HG03103 (cell line): ENCODE measurements at regions not wholly inside any gene's neighbourhood (a gene's known extent, or its start where the extent isn't known, plus 50 kb on each side); places are given as distances from the start of the nearest gene placed in this dataset.
A peak's percentile ranks its signal among the peaks of the same experiment; 100 is the strongest.
"Not testable (repeated sequence)": the region's sequence is repeated elsewhere in the genome, so short reads cannot be mapped to it uniquely, and the experiment has no call there.

Experiments
- ATAC-seq: cut with Tn5 transposase; IDR thresholded peaks from one replicate; pipeline ENCODE4 v1.9.1; 2021; ENCODE audit warnings: low read depth; ENCODE audit not compliant: unreplicated experiment

DNA sequence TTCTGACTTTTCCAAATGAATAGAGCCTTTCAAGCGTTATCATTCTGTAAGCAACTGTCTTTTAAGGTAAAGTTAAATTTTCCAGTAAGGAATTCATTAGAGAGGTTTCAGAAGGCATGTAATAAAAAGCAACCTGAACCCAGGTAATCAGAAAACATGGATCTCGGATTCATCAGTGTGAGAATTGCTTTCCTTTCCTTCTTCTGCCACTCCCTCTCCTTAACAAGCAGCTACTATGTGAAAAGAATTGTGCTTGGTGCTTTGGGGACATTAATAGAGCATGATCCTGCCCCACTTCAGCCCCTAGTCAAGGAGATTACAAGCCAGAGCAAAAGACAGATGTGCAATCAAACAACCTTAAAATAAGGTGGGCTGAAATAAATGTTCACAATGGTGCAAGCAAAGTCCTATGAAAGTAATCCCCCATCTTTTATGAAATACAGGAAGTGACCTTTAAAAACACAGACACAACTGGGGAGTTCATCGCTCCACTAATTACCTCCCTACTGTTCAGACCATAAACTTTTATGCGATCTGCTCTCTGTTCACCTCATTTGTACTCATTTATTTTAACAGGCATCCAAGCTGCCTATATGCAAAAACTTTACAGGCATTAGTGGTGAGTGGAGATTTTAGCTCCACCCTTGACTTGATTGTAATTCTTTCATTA, 122.9 kb upstream of the RASGEF1B start:
- ATAC-seq = no peak

DNA sequence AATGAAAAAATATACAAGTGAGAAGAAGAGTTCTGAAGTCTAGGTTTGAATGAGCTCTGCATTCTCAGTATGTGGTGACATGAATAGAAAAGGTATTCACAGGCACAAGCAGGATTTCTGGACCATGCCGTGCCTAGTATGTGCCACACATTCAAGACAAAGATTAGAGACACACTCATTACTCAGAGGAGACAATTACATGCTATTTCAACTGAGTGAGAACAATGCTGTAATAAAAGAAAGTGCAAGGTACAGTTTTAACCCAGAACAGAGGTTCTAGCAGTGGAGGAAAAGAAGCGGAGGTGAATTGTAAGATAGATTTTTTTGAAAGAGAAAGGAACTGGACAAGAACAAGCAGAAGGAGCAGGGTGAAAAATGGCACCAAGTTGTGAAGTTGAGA, 121.0 kb upstream of the RASGEF1B start:
- ATAC-seq = no peak

DNA sequence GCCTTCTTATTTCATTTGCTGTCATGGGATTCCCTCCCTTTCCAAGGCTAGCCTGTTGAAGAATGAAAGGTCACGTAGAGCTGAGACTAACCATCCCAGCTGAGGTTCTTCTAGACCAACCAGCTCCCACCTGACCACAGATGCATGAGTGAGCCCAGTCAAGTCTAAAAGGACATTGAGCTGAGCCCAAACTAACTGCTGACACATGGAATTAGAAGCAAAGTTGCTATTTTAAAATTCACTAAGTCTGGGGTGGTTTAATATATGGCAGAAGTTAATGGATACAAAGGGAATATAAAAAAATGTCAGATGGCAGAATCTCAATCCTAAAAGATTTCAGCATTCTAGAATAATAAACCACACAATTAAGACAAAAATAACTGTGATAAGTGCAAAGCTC, 118.9 kb upstream of the RASGEF1B start:
- no peak for ATAC-seq

DNA sequence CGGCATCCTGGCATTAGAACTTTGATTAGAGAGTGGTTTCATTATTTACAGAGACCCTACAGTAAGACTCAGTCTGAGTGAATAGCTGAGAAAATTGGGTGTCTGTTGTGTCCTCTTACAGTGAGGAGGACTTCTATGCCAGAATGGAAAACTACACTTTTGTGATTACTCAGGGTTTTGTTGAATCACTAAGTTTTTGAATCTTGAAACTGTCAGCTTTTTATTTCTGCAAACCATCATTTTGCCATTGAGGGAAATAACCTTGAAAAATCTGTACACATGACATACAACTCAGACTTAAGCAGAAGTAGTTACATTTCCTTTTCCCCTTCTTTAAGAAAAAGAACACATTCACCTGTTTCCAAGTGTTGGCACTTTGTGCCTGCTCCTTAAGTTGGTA, 117.6 kb upstream of the RASGEF1B start:
- no peak for ATAC-seq

DNA sequence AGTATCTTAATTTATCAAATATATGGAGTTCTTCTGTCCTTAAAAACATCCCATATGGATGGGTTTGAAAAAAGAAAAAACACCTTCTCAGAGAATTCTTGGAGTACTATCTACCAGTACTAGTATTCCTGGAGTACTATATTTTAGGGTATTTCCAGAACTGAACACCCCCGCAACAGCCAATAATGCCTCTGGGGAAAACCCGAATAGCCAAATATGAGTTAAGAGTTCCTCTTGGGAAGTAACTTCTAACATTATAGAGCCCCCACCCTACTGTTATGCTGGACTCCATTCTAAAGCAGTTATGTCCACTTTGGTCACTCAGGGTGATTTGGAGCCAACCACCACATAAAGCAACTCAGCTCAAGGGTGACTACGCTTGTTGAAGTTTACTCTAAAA, 115.0 kb upstream of the RASGEF1B start:
- ATAC-seq = no peak

DNA sequence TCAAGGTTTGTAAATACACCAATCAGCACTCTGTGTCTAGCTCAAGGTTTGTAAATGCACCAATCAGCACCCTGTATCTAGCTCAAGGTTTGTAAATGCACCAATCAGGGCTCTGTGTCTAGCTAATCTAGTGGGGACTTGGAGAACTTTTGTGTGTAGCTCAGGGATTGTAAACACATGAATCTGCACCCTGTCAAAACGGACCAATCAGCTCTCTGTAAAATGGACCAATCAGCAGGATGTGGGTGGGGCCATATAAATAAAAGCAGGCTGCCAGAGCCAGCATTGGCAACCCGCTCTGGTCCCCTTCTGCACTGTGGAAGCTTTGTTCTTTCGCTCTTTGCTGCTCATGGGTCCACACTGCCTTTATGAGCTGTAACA, 109.3 kb upstream of the RASGEF1B start:
- ATAC-seq = not testable (repeated sequence)

DNA sequence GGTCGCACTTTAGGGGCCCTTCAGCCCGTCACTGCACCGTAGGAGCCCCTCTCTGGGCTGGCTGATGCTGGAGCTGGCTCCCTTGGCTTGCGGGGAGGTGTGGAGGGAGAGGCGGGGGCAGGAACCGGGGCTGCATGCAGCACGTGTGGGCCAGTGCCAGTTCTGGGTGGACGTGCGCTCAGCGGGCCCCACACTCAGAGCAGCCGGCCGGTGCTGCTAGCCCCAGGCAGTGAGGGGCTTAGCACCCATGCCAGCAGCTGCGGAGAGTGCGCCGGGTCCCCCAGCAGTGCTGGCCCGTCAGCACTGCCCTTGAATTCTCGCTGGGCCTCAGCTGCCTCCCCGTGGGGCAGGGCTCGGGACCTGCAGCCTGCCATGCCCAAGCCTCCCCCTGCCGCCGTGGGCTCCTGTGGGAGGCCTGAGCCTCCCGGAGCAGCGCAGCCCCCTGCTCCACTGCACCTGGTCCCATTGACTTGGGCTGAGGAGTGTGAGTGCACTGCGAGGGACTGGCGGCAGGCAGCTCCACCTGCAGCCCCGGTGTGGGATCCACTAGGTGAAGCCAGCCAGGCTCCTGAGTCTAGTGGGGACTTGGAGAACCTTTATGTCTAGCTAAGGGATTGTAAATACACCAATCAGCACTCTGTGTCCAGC, 108.8 kb upstream of the RASGEF1B start:
- ATAC-seq = no peak

DNA sequence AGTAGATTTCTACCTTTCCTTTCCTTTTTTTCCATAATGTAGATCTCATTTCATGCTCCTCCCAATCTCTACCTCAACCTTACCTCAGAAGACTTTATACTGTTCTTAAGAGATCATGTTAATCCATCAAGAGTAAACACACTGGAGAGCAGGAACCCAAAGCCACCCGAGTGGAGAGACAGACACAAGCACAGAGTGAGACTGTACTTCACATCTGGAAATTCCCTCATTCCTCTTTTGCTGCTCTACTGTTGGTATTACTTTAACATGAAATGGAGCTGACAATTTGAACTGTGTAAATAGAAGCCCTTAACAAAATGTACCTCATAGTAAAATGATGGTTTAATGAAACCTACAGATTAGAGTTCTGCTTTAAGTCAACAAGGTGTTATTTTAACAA, 105.7 kb upstream of the RASGEF1B start:
- ATAC-seq = no peak

DNA sequence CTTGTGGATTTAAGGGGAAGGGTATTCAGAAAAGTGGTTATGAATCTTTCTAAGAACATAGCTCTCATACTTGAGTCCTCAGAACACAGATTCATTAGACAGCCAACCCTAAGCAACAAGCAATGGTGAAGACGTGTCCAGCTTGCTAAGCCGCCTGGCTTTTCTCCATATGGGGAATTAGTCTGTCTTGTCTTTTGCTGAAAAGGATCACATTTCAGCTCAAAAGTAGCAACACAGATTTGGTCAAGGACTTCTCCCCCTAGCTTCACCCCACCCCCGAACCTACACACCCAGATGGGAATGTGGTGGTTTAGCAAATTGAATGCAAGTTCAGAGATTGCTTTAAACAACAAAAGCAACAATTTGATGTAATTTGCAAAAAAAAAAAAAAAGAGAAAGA, 103.3 kb upstream of the RASGEF1B start:
- ATAC-seq = no peak

DNA sequence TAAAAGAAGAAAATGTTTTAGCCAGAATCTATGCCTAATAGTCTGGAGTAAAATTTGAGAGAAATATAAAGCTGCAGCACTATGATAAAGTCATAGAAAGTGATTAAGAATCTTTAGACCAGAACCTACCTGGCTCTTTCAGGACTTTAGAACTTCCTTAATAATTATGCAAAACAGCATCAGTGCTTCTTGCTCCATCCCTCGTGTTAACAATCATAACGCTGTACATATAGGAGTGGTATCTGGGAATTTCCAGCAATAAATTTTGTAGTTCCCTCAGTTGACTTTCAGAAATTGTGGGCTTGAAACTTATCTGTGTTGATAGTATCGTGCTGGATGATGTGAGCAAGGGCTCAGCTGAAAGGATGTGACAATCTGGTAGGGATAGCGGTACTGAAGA, 102.1 kb upstream of the RASGEF1B start:
- no peak for ATAC-seq

DNA sequence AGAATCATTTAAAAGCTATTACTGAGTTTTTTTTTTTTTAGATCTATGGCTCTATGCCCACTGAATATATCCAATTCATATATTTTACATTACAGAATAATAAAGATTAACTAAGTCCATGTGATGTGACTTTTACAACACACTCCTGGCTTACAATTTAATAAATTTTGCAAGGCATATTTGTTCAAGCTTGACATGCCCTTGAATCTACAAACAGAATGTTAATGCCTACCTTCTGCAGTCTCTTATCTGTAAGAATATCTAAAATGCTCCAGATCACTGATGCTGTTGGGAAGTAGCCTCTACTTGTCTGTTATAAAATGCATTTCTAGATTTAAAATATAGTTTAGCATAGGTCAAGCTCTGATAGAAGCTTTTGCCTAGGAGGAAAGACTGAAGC, 100.7 kb upstream of the RASGEF1B start:
- no peak for ATAC-seq

DNA sequence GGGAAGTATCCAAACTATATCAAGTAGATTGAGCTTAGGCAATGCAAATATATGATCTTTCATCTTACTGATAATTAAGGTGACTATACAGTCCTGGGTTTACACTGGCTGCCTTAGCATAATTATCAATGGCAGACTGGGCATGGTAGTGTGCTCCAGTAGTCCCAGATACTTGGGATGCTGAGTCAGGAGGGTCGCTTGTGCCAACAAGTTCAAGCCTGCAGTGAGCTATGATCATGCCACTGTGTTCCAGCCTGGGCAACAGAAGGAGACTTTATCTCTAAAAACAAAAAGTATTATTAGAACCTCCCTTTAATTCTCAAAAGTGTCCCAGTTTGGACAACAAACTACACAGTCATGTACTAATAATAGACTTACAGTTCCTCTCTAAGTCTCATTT, 99.4 kb upstream of the RASGEF1B start:
- ATAC-seq = no peak

DNA sequence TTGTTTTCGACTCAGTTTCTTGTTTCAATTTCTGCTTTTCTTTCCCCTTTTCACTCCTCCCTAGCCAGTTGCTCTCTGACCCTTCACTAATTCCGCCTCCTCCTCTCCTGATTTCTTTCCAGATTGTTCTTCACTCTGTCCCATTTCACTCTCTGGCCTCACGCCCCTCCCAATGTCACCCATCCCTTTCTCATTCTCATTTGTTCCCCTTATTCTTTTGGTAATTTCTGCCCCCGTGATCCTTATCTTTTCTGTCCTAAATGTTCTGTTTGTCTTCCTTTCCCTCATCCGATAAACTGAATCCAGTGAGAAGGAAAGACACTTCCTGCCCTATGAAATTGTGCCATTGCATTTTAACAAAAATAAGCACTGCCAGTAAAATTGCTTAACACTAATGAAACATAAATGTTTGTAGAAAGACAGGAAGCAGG, 94.5 kb upstream of the RASGEF1B start:
- ATAC-seq = no peak

DNA sequence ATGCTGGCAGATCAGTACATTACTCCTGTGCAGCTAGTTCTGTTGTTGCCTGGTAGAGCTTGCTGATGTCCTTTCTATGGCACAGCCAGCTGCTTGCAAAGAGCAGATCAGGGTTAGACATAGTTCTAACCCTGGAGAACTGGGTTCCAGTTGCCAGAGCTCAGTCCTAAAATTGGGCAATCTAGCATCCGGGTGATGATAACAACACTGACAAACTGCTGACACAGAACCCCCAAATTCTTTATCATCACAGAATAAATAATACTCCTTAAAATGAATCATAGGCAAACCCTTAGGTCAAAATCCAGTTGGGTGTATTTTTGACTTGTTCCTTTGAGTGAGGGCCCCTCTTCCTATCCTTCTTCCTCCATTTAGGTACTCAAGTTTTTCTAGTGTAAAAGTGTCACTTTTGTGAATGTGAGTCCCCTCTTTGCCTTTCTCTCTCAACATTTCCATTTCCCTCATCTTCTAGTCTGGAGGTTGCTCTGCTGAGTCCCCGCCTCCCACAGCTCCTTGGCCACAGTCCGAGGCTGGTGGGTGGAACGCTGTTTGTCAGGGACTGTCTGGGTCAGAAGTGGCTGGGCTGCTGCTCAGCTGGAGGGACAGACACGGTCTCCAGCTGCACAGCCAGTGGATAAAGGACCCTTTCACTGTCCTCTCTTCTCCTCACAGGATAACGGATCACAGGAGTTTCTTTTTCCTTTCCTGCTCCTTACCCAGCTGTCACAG, 93.6 kb upstream of the RASGEF1B start:
- no peak for ATAC-seq

DNA sequence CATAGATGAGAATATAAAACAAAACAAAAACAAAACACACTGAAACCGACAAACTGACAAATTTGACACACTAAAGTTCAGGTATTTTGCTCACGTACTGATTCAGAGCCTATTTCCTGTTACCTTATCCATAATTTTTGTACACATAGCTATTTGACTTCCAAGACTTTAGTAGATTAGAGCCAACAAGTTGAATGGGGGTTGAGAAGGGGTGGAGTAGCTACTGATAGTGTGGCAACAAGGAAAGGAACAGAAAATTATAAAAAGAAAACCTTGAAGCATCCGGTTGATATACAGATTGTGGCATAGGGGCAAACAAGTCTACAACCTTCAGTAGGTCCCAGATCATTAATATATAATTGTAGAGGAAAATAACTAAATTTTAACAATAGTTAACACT, 92.3 kb upstream of the RASGEF1B start:
- ATAC-seq = no peak

DNA sequence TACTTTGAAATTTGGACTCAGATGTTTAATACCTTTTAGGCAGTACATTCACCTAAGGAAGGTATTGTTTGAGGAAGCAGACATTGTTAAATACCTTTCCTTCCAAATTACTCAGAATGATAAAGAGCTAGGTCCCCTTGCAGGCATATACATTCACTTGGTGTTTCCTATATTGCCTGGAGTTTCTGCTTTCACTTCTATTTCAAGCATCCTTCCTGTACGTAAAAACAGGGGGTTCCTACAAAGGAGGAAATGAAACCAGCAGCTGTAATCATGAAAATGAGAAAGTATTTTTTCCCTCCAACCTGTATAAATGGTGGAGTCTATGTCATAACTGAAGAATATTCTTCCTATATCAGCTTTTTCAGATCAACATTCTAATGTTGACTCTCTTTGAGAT, 90.4 kb upstream of the RASGEF1B start:
- ATAC-seq = peak; percentile 97

DNA sequence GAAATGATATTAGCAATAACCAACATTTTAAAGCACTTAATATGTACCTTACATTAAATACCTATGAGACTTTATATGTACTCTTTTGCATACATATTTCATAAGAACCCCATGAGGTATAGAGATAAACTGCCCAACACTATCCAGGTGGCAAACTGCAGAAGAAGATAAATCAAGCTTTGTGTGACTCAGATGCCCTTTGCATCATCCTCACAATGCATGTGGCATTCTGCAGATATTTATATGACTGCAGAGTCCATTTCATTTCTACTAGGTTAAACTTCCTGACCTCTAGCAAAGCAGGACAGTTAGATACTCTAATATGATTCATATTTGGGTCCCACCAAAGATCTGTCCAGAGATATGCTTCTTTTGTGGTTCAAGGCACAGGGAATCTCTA, 85.6 kb upstream of the RASGEF1B start:
- no peak for ATAC-seq

DNA sequence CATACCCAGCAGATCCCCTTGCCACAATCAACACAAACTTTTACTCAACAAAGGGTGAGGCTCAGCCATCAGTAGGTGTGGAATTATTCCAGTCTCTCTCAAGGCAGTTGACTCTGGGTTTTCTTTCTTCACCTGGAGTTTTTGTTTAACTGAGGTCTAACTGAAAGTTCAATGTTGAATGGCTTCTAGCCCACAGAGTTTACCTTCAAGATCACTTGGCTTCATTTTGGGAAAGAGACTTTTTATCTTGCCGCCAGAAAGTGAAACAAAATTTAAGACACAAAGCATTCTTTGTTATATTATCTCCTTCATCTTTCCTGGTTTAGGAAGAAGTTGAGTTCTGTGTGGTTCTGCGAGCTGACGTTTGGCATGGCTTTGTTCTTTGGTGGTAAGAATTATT, 83.8 kb upstream of the RASGEF1B start:
- ATAC-seq = no peak

DNA sequence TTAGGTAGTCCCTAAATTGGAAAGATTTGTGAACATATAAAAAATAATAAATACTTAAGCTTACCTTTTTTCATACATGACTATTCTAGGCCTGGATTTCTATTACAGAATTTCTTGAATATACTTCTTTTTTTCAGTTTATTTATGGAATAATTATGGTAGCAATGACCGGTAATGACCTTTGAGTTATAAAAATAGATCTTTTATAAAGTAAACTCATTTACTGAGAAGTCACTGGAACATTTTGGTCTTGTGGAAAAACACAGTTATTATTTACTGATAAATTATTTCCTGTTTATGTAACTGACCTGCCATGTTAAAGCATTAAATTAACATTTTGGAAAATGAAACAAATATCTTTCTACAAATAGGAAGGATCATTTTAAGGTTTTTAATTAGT, 80.4 kb upstream of the RASGEF1B start:
- no peak for ATAC-seq

DNA sequence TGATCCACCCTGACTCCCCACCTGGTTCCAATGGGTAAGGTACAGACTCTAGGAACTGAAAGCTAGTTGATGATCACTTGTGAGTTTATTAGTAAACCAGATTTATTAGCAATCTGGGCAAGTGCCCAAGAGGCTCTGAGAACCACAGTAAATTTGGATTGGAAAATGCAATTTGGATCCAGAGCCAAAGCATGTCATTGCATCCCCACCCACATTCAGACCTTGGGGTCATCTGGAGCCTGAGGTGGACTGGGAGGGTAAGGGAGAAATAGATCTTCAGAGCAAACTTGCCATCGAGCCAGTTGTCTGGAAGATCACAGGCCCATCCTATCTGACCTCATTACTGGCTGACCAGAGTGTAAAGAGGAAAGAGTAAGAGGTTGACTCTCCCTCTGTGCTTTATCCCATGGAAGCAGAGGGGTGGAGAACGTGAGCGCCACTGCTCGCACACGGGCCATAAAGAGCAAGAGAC, 78.7 kb upstream of the RASGEF1B start:
- ATAC-seq = no peak

DNA sequence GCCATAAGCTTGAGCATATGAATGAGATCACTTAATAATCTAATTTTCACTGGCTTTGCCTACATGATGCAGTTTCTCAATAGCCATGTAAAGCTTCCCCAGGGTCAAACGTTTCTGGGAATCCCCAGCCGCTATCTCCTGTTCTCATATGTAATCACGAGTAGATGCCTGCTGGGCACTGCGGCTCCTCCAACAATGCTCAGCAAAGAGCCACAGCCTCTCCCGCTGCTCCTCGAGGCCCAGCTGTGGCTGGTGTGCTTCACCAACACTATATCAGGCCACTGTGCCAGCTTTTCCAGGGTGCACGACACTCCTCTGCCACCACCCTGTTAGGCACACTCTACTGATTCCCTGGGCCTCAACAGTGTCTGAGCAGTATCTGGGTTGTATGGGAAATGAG, 78.3 kb upstream of the RASGEF1B start:
- no peak for ATAC-seq

DNA sequence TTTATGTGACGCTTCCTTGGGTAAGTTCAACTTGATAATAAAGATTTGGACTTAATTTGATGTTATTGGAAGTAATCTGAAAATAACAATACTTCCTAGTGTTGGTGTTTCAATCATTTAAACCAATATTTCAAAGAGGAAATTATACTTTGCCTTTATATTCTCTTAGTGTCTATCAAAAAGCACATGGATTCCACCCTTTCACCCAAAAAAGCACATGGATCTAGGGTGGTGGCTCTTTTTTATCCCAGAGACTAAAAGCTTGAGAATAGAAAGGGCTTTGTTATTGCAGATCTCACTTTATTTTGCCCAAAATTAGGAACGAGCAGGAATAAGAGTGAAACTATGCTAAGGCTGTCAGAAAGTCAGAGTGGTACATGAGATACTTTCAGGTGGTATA, 75.1 kb upstream of the RASGEF1B start:
- ATAC-seq = no peak
